ENCODE measurements at regions not wholly inside any gene's neighbourhood (a gene's known extent, or its start where the extent isn't known, plus 50 kb on each side); places are given as distances from the start of the nearest gene placed in this dataset.

GRCh38 chr1:238152119-238152518 lies 261.4 kb upstream of the ZP4 start:
- DNase-seq = no peak

DNA sequence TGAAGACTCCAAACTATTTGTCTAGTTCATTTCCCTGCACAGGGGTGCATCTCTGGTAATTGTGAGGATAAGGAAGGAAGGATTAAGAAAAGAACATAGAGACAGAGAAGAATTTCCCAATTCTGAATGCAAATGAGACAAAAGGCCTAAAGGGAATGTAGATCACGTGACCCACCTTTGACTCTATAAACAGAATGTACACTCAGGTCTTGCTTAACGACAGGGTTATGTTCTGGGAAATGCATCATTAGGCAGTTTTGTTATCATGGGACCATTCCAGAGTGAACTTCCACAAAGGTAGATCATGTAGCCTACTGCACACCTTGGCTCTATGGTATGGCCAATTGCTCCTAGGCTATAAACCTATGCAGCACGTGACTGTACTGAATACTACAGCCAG lies 252.3 kb upstream of the ZP4 start:
- DNase-seq = no peak

DNA sequence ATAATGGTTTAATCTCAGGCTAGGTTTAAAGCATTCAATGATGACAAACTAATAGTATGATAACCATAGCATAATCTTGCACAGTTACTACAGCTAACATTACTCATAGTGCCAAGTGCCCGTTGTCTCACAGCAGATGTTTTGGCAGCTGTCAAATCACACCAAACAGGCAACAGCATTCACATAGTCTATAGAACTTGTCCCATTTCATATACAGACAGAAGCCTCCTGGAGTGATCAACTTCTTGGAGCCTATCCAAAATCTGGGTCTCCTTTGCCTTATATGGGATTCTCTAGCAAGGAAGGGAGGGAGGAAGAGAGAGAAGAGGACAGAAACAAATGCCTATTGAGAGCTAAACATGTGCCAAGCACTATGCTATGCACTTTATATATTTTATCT lies 250.6 kb upstream of the ZP4 start:
- no peak for DNase-seq

DNA sequence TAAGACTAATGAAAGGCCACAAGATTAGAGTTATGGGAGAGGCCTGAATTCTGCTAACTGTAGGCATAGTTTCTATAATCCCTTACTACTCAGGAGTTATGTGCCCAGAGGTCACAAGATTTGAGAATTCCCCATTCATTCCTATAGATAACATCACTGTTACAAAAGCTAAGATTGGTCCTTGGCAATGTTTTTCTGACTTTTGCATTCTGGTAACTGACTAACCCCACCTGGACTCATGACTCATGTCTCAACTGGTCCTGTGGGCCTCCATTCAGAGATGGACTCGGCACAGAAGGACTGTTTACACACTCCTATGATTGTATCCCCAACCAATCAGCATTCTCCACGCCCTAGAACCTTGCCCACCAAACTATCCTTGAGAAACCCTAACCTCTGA lies 249.0 kb upstream of the ZP4 start:
- DNase-seq = no peak

GRCh38 chr1:238138059-238138626 lies 247.4 kb upstream of the ZP4 start:
- DNase-seq = no peak

GRCh38 chr1:238135708-238136664 lies 245.3 kb upstream of the ZP4 start:
- DNase-seq = no peak

DNA sequence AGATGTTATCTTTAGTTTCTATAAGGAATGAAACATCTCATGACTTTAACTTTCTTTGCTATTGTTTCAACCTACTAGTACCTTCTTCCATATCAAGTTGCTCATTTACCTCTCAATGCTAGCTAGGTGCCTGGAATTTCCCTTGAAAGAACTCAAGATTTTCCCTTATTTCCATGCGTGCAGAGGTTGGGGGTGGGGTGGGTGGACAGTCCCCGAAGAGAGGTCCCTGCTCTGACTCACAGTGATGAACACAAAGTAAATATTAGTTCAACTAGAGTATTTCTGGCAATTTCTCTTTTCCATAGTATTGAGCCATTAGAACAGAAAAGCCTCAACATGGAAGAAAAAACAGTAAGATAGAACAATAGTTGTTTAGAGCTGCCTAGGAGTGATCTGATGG lies 239.0 kb upstream of the ZP4 start:
- DNase-seq = no peak

- no peak for DNase-seq
Observed at GRCh38 chr1:238123201-238123600, 232.5 kb upstream of the ZP4 start.

GRCh38 chr1:238119861-238120260 lies 229.1 kb upstream of the ZP4 start:
- no peak for DNase-seq

- no peak for DNase-seq
Observed at GRCh38 chr1:238119060-238119459, 228.3 kb upstream of the ZP4 start.

DNA sequence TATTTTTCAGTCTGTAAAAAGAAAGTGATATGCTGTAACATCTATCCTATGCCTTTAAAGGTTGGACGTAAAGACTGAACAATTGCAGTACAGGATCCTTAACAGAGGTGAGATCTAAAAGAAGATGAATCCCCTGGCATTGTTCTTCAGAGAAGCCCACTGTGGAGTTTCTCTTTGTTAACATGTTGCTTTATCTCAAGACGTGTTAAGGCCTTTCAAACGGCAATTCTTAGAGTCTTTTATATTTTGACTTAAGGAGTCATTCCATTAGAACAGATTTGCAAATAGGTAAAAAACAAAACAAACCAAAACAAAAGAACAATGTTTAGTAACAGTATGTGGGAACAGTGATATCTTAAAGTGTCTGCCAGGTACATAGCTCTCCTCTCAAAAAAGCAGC lies 225.1 kb upstream of the ZP4 start:
- no peak for DNase-seq

DNA sequence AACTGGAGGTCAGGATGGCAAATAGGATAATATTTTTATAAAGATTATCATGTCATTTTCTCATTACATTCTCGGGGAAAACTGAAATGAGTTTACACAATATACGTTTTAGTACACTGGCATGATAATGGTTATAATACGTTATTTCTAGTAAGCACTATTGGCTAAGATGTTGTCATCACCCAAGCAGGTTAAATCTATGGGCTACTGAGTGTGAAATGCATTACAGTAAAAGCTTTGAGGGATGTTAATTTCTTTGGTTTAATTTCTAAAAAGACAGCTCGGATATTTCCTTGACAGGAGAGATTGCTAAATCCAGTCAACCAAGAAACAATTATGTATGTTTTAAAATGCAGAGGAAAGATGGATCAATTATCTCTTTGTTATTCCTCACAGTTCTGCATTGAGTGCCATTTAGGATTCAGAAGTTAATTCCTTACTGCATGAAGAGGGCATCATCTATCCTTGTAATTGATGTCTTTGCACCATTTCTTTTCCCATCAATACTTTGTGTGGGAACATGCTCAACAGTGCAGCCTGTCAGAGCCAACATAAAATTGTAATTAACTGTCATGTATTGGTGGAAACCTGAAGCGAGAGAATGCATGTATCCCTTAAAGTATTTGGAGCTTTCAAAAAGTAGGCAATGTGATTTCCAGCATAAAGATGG lies 222.4 kb upstream of the ZP4 start:
- DNase-seq = no peak

- DNase-seq = no peak
Observed at GRCh38 chr1:238111516-238111915, 220.8 kb upstream of the ZP4 start.

GRCh38 chr1:238111081-238111480 lies 220.4 kb upstream of the ZP4 start:
- no peak for DNase-seq

- no peak for DNase-seq
Observed at GRCh38 chr1:238108417-238108816, 217.7 kb upstream of the ZP4 start.

- no peak for DNase-seq
Observed at GRCh38 chr1:238107322-238107721, 216.6 kb upstream of the ZP4 start.

DNA sequence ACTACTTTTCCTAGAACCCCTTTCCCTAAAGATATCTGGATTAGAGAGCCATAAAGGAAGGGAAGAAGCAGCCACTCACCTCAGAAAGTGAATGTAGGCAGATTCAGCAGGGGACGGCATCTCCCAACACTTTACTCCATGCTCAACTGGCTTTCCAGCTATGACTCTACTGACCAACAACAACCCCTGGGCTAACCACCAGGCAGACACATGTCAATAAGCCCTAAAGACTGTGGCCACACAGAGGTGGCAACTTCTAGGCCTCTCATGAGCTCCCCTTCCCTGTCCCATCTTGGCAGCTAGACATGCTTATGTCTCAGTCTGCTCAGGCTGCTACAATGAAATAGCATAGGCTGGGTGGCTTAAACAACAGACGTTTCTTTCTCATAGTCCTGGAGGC lies 214.0 kb upstream of the ZP4 start:
- DNase-seq = no peak

DNA sequence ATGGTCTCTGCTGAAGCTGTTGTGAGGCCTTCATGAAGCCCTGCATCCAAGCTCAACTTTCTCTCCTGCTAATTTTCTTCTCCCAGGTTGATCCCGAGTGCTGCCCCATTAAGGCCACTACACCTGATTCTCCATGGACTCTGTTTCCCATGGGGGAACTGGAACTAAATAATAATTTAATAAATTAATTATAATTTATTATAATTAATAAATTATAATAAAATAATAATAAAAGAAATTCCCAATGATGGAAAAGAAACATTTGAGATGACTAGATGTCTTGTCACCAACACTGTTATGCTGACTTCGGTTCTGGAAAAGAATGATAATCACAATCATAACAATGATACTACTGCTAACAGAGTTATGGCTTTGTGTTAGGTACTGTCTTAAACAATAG lies 211.2 kb upstream of the ZP4 start:
- no peak for DNase-seq

GRCh38 chr1:238099871-238100270 lies 209.1 kb upstream of the ZP4 start:
- no peak for DNase-seq

- DNase-seq = no peak
Observed at GRCh38 chr1:238089615-238090014, 198.9 kb upstream of the ZP4 start.

DNA sequence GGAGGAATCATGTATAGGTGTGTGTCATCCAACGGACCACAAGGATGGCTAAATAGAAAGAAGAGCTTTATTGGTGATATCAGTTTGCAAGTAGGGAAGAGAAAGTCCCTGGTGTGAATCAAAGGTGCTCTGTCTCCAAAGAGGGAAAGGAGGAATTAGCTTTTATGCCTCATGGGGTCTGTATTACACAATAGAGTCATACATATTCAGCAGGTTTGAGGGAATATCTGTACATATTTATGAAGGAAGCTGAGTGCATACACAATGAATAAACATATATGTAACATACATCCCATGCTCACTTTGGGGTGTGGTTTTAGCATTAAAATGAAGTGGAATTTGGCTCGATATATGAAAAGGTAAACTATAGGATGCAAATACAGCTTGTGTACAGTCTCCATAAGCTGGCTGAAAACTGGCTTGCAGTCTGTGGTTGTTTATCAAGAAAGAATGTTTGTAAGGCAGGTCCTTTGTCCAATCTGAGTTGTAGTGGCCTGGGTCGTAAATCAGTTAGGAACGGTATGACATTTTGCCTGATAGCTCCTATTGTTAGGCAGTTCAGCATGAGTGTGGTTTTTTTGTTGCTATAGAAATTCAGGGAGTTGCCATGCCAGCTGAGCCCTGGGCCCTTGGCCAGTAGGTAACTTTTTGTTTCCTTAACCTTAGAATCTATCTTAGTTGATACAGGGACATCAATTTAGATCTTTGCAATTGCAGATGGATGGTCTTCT lies 198.0 kb upstream of the ZP4 start:
- DNase-seq = no peak

DNA sequence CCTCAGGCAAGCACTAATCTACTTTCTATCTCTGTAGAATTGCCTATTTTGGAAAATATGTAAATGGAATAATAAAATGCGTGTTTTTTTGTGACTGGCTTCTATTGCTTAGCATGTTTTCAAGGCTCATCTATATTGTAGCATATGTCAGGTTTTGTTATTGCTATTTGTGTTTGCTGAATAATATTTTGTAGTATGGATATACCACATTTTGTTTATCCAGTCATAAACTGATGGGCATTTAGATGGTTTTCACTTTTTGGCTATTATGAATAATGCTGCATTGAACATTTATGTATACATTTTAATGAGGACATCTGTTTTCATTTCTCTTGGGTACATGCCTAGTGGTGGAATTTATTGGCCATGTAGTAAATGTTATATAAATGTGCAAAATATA lies 183.3 kb upstream of the ZP4 start:
- no peak for DNase-seq

DNA sequence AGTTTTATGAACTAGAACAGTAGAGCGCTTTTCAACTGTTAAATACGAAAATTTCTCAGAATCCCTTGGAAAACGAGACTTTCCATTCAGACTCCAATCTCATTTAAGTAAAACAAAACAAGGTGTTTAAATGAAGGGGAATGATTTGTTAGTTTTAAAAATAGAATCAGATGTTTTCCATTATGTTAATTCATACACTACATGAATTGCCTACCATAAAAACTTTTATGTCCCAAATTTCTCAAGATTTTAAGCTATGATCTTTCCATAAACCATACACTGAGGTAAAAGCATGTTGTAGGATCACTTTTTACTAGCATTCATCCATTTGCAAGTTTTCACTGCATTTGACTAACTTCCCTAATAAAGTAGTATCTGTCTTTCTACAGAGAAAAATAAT lies 180.3 kb upstream of the ZP4 start:
- no peak for DNase-seq

All from activated CD4-positive, alpha-beta T cell treated with anti-CD3 and anti-CD28 coated beads for 4 hours (primary cell).